Activated T-cell treated with anti-CD3 and anti-CD28 coated beads, Interleukin-2, amount 50 U/mL, for 48 hours (primary cell): ENCODE measurements at regions not wholly inside any gene's neighbourhood (a gene's known extent, or its start where the extent isn't known, plus 50 kb on each side); places are given as distances from the start of the nearest gene placed in this dataset.

Experiments
- DNase-seq, 2 experiments: peaks; one replicate each; pipeline ENCODE4 v3.0.0-alpha.2; 2020

DNA sequence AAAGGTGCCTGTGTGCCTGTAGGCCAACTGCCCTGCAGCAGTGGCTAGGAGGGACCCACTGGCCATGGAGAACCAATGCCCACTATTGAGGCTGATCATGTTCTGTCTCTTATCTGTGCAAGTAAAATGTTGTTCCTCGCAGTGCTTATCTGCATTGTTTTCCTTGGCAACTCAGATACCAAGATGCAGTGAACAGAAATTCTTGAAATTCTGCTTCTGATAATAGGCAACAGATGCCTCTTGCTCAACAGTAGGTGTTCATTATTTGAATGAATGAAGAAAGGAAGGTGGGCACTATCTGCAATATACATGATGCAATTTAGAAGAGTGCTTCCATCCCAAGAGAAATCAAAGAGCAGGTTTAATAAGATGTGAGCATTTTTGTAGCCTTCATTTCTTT lies 232.2 kb downstream of the NUAK1 start:
- no peak for DNase-seq

DNA sequence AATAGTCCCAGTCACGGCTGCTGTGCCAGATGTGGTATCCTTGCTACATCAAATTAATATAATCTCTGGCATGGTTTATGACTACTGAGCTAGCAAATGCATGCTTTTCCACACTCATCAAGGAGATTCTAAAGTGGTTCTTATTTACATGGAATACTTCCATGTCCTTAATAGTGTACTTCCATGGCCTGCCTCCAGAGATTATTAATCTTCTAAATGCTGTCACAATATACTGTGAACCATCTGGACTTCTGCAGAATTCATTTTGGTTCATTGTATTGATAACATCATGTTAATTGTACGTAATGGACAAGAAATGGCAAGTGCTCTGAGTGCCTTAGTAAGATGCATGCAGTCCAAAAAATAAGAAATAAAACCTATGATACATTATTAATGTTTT lies 230.8 kb downstream of the NUAK1 start:
- no peak for DNase-seq

DNA sequence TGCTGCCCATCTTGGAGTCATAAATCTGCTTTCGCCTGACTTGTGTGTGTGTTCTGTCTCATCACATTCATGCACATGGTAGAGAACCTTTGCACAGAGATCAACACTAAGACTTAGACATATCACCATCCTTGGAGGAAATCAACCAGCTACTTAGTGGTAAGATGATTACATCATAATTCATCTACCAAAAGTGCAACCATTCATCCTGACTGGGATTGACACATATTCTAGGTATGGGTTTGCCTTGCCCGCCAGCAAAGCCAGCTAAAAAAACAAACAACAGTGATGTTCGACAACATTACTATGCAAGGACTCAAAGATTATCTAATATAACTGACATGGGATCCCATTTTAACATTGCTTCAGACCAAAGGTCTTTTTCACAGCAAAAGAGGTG lies 228.7 kb downstream of the NUAK1 start:
- DNase-seq = no peak

DNA sequence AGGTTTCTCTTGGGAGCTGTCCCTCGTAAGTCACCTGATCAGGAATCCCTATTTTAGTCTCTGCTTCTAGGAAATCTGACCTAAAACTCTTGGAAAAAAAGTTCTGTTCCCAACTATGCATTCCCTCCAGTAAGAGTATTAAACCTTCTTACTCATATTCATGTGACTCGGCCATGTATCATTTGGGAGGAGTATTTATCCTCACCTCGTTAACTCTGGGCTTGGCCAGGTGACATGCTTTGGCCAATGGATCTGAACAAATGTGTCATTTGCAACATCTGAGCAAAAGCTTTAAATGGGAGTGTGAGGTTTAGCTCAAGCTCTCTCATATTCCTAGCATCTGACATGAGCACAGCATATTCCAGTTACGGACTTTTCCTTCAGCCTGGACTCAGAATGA lies 226.8 kb downstream of the NUAK1 start:
- DNase-seq = no peak

DNA sequence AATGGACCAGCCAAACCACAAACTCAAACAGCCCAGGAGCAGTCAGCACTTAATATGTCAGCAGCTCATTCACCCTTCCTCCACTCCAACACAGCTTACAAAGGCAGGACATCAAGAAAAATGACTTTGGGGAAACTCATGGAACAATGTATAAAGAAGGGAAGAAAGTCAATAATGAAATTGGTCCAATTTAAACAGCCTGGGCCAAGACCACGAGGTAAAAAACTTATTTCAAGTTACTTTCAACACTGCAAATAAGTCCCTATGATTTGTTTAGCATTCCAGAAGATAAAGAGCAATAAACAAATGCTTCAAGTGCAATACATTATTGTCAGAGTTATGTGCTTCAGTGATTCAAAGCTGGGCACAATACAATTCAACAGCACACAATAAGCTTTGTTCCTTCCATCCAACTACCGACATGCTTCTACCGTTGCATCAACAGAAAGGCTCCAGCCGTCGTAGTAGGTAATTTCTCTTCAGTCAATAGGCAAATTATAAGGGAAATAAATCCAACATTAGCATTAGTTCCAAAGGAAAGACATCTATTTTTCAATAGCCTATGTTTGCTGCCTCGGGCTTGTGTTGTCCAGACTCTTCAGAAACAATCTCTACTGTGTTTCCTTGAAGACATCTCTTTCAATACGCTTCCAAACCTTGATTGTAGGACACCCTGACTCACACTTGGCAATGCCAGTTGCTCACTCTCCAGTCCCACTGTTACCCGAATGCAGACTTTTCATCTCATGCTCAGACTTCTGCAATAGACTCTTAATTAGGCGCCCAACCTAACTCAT lies 225.7 kb downstream of the NUAK1 start:
- no peak for DNase-seq

DNA sequence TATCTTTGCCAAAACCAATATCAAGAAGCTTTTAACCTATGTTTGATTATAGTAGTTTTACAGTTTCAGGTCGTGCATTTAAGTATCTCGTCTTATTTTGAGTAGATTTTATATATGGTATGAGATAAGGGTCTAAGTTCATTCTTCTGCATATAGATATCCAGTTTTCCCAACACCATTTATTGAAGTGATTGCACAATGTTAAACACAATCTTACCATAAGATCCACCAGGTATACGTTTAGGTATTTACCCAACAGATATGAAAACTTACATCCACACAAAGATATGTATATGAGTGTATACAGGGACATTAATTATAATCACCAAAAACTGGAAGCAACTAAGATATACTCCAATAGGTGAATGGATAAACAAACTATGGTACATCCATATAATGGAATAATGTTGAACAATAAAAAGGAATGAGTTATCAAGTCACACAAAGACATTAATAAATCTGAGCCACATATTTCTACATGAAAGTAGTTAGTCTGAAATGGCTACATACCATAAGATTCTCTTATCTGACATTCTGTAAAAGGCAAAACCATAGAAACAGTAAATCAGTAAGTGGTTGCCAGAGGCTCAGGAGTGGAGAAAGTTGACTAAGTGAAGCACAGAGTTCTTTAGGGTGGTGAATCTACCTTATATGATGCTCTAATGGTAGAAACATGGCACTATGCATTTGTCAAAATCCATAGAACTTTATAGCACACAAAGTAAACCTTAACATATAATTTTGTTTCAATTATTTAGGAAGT lies 222.6 kb downstream of the NUAK1 start:
- DNase-seq = no peak

DNA sequence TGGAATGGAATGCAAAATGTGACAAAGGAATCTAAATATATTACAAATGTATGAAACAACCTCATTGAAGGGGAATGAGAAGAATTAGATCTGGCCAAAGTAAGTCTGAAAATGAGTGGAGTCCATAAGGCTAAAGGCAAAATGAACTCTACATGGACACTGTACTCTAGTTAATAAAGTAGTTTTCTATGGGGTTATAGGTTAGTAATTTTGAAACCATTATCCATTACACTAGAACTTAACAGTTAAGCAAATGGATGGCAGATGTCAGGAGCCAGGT lies 222.1 kb downstream of the NUAK1 start:
- no peak for DNase-seq

DNA sequence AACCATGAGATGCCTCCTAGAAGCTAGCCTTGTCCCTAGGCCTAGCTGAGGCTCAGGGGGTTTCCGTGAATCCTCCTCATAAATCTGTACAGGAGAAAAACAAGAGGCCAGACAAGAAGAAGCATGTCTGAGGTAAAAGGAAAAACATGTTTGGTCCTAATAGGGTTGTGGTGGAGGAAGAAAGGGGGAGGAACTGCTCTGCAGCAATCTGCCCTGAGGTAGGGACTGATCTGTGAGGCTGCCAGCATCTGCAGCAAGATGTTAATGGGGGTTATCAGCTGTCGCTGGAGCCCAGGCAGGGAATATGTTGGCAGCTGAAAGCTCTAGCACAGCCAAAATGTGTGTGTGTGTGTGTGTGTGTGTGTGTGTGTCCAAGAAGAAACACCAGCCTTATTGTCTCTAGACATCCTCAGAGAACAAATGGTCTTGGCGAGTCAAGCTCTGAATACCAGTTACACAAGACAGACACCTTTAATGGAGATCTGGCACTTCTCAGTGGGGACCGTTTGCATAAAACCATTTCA lies 218.5 kb downstream of the NUAK1 start:
- no peak for DNase-seq

DNA sequence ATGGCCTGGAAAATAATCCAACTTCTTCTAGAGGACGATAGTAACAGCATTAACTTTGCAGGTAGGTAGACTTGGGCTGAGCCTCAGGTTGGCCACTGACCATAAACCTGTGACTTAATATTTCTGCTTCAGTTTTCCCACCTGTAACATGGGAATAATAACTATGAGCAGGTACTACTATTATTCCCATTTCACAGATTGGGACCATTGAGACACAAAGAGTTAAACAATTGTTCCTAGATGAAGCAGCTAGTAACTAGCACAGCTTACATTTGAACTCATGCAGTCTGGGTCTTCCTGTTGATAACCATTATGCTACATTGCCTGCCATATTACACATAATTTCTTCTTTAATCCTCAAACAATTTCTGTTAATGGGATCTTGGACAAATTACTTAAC lies 217.7 kb downstream of the NUAK1 start:
- no peak for DNase-seq

DNA sequence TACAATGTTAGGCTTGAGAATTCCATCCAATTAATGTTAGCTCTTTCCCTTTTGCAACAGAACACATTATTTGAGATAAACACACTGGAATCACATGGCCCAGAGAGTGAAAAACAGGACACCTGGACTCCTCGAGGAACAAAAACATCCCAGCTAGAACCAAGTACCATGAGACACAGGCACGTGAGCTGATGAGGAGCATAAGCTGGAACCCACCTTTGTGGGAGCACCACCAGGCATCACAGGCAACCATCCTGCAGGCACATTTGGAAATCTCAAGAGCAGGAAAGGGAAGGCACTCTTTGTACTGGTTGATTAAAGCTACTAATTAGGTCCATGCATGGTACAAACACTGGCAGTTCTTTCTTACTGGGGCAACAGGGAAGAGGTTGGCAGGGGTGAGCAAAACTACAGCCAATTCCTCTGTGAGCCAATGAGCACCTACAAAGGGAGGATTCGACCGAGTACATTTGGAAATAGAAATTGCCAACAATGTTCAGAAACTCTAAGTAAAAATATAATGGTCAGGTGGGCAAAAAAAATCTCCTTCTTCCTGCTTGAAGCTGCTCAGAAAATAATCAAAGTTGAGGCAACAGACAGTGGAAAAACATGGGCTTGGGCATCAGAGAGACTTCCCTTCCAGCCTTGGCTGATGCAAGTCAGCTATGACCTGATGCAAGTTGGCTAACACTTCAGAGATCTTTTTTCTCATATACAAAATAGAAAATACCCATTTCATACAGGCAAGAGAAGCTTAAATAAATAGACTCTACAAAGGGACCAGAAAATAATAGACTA lies 216.7 kb downstream of the NUAK1 start:
- no peak for DNase-seq

DNA sequence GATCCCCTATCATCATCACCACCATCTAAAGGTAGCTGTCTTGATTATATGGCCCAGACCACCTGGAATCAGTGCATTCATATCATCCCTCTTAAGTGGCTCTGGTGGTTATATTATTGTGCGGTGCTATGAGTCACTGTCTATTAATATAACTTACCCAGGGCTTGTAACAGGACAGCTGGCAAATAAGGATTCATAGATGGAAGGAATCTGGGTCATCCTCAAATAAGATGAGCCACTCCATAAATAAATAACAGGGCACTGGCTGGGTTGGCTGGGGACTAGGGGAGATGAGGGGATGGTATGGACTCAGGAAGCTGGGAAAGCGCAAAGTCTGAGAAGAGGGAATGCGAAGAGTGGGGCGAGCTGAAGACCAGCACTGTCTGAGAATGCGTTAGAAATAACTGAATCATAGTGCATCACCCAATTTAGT lies 216.1 kb downstream of the NUAK1 start:
- DNase-seq = no peak

DNA sequence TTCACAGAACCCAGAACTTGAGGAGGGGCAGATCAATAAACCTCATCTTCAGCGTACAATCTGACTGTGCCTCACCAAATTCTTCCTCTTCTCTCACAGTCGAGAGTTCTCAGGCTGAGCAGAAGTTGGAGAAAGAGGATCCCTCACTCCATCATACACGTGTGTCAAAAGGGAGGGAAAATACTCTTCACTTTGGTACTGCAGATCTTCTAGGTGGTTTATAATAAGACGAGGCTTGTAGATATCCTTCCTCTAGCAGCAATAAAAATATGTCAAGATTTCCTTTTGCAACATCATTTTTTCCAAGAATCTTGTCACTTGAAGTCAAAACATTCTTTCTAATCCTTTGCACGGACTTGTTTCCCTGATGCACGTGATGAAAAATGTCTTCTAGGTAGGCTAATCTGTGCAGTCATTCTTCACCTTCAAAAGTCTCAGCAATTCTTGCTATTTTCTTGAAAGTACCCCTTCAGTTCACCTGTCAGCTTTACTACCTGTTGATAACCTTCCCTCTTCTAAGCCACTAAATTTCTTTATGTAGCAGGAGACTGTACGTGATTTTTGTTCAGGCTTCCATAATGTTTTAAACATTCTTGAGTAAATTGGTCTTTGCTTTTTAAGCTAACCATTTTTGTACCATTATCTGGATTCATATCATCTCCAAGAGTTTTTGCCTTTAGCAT lies 214.1 kb downstream of the NUAK1 start:
- no peak for DNase-seq

DNA sequence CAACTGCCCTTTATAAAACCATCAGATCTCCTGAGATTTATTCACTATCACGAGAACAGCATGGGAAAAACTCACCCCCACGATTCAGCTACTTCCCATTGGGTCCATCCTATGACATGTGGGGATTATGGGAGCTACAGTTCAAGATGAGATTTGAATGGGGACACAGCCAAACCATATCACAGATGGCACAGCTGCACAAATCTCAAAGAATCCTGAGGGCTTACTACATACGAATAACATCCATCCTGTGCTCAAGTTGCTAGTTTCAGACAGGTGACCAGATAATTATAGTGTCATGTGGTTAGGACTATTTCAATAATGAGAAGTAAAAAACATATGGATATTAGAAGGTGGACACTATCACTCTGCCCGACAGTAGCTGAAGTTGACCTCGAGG lies 211.2 kb downstream of the NUAK1 start:
- DNase-seq = no peak

DNA sequence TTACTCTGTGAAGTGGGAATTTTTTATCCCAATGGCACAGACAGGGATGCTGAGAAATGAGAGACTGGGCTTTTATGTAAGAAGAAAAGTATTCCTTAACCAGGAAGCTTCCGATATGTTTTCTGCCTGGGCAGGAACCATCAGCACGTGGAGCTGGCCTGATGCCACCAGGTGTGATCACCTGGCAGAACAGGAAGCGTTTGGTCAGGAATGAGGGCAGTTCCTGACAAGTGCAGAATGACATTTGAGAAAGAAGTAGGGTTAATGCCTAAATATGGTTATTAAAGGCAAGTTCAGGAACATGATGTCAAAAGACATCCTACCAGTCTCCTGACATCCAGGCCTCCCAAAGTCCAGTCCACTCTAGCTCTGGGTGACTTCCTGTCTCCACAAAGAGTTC lies 210.3 kb downstream of the NUAK1 start:
- DNase-seq = no peak

DNA sequence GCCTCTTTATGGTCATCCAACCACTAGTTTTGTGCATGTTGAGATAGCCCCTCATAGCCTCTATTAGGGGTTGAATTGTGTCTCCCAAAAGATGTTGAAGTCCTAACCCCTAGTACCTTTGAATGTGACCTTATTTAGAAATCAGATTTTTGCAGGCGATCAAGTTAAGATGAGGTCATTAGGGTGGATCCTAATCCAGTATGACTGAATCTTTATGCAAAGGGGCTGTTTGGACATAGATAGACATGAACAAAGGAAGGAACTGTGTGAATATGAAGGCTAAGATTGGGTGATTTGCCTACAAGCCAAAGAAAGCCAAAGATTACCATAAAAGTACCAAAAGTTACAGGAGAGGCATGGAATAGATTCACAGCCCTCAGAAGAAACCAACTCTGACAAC lies 209.6 kb downstream of the NUAK1 start:
- no peak for DNase-seq

DNA sequence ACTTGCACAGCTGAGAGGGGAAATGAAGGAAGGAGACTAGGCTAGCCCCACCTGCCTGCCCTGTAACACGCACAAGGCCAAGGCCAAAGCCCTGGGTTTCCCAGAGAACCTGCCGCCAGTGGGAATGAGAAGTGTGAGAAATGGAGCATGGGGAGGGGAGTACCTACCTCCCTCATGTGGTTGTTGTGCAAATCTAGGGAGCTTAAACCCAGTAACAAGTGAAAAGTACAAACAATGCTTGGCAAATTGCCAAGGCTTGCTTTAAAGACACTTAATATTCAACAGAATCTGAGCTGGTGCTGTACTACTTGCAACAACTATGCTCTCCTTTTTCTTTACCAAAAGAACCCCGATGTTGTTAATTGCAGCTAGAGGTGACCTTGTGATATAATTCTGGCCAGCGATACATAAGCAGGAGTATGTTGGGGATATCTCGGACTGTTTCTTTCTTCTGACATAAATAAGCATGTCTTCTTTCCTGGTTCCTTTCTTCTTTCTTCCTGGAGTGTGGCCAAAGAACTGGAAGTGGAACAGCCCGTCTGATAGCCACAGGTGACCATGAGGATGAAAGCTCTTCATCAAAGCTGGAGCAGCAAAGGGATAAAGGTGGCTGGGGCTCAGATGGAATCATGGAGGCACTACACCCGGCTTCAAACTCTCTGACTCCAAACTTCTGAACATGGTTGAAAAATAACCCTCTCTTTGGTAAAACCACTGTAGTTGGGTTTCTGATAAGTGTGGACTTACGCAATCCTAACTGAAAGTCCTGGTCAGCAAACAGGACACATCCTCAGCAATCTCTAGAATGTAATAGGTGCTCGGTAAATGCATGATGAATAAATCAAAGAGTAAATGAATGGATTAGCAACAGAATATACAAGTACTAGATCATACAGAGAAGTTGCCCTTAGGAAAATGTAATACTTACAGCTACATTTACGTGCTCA lies 207.9 kb downstream of the NUAK1 start:
- DNase-seq = no peak

DNA sequence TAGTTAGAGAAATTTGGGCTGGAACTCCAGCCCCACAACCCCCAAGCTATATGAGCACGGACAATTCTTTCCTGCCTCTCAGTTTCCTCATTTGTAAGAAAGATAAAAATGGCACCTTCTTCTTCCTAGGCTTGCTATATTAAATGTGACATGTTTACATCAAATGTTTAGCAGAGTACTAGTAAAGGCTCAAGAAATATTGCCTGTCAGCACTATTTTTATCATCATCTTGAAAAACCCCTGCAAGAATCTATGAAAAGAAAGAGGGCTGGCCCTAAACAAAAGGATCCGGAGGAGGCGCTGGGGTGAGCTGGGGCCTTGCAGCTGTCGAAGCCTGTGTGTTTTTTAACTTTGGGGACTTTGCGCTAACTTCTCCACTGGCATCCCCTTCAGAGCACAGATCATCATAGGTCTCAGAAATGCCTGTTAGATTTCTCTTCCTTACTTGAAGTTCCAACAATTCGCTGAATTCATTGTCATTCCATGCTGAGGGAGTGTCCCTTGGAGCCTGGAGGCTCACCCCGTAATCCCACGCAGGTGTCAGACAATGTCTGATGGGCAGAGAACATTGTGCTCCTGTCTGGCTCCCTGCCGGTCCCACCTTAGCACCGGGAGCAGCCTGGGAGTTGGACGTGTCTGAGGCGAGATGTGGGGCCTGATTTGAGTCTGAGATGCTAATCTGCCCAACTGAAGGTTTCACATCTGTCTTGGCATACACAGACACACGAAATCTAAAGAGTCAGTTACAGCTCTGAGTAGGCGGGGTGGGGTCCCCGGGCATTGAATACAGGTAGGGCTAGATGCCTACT lies 206.8 kb downstream of the NUAK1 start:
- DNase-seq = no peak

DNA sequence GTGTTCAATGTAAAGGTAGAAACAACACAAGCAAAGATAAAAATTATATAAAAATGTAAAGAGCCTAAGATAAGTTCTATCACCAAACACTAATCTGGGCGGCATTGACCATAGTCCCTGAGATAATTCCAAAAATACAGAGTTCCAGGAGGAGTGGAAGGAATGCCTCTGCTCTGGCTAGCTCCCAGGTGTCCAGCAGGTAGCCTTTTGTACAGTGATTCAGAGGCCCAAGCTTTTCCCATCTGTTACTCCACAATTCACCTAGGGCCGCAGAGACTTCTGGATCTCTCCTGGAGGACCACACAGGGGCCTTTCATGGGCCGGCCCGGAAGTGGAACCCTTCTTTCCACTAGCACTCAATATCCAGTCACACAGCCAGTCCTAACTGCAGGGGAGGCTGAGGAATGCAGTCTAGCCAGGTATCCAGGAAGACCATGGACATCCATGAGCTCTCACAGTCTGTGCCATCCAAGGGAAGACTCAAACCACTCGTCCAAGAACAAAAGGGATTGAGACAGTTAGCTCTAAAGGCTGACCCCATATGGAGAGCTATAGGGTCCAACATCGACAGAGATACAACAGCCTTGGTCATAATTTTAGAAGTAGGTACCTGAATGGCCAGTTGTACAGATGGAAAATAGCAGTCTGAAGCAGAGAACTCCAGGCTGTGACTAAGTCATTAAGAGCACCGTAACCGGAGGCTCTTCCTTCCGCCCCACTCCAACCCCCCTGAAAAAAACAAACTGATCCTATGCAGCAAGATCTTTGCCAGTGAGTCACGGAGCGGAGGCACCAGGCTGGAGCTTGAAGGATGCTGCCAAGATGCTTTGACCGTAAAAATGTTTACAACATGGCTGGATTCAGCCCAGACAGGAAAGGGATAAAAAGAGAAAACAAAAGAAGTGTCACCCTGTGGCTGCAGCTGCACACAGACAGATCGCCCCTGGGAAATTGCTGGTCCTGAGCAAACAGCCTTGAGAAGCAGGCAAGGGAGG lies 204.8 kb downstream of the NUAK1 start:
- DNase-seq = no peak

DNA sequence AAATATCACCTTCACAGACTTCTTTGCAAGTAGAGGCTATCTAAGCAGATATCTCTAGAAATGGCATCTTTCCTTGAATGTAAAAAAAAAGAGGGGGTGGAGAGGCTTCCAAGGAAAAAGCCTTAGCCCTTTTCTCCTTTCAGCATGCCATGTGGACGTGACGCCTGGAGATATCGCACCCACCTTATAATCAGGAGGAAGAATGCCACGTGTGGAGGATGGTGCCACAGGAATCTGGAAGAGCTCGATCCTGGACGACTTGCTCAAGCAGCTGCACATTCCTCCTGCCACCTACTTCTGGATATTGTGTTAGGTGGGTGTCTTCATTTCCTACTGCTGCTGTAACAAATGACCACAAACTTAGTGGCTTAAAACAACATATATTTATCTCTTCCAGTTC lies 203.6 kb downstream of the NUAK1 start:
- DNase-seq = no peak

DNA sequence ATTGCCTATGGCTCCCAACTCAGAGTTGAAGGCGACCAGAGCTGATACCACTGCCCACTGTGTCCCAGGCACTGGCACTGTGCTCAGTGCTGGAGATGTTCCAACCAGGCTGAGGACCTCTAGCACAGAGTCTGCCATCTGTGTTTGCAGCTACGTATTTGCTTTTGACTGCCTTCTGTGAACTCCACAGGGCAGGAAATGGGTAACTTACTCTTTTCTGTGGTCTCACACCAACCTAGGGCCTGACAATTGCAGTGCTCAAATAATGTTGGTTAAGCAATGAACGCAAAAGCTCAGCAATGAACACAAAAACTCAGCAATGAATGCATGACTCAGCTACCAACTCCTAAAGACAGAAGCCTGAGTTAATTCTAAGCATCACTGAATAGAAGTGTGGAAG lies 202.8 kb downstream of the NUAK1 start:
- DNase-seq = no peak
